ENCODE measurements at regions not wholly inside any gene's neighbourhood (a gene's known extent, or its start where the extent isn't known, plus 50 kb on each side); places are given as distances from the start of the nearest gene placed in this dataset.

GRCh38 chr1:239678181-239678580 is 291.8 kb downstream of the CHRM3 start:
- no peak overlapping the region for H3K27ac ChIP-seq
- WGBS, 2 donors (ENCODE audit: low coverage in 1 of 2), result 78 to 84% methylated on average over 2 of the region's 2 CpGs
- ATAC-seq, result no peak
- no peaks in the 10 kb centered on the region for H3K9me3 ChIP-seq
- peaks cover 0 to 3% (median 0%) of the 10 kb centered on the region in 3 donors for H3K4me1 ChIP-seq
- H3K4me3 ChIP-seq, result no peak overlapping the region
- TF ChIP-seq CTCF (IDR thresholded peaks at IDR 0.05), result no peak
- no peak for TF ChIP-seq POLR2A (IDR thresholded peaks at IDR 0.05)
- no peak for TF ChIP-seq POLR2AphosphoS5 (IDR thresholded peaks at IDR 0.05)
- TF ChIP-seq EP300 (IDR thresholded peaks at IDR 0.05), result no peak
- H3K27me3 ChIP-seq, result no peaks in the 10 kb centered on the region
- H3K36me3 ChIP-seq, result peaks cover 0 to 7% of the 10 kb centered on the region in 2 donors

- no peak overlapping the region for H3K4me3 ChIP-seq
- TF ChIP-seq POLR2AphosphoS5 (IDR thresholded peaks at IDR 0.05), result no peak
- no peak for TF ChIP-seq POLR2A (IDR thresholded peaks at IDR 0.05)
- H3K36me3 ChIP-seq, result peaks cover 0 to 7% of the 10 kb centered on the region in 2 donors
- no peak overlapping the region for H3K27ac ChIP-seq
- H3K9me3 ChIP-seq, result no peaks in the 10 kb centered on the region
- H3K27me3 ChIP-seq, result no peaks in the 10 kb centered on the region
- ATAC-seq, result no peak
- no peaks in the 10 kb centered on the region for H3K4me1 ChIP-seq
- 19 to 35% methylated on average over 3 of the region's 3 CpGs for WGBS, 2 donors (ENCODE audit: low coverage in 1 of 2)
Measured at GRCh38 chr1:239682046-239682445, 295.7 kb downstream of the CHRM3 start.

- no peaks in the 10 kb centered on the region for H3K4me1 ChIP-seq
- no peak overlapping the region for H3K27ac ChIP-seq
- no peak overlapping the region for H3K4me3 ChIP-seq
- TF ChIP-seq POLR2A (IDR thresholded peaks at IDR 0.05) (no peak), CTCF (IDR thresholded peaks at IDR 0.05) (no peak), EP300 (IDR thresholded peaks at IDR 0.05) (no peak), POLR2AphosphoS5 (IDR thresholded peaks at IDR 0.05) (no peak)
- H3K36me3 ChIP-seq, result peaks cover 0 to 7% of the 10 kb centered on the region in 2 donors
- ATAC-seq, result no peak
- WGBS, 2 donors (ENCODE audit: low coverage in 1 of 2), result 74 to 81% methylated on average over 2 of the region's 2 CpGs
- no peaks in the 10 kb centered on the region for H3K9me3 ChIP-seq
- H3K27me3 ChIP-seq, result no peaks in the 10 kb centered on the region
Measured at GRCh38 chr1:239682960-239683359, 296.6 kb downstream of the CHRM3 start.

- WGBS, 2 donors (ENCODE audit: low coverage in 1 of 2), result 80 to 85% methylated on average over 2 of the region's 2 CpGs
- H3K27me3 ChIP-seq, result no peaks in the 10 kb centered on the region
- TF ChIP-seq EP300 (IDR thresholded peaks at IDR 0.05), result no peak
- TF ChIP-seq POLR2A (IDR thresholded peaks at IDR 0.05), result no peak
- TF ChIP-seq CTCF (IDR thresholded peaks at IDR 0.05), result no peak
- no peak for TF ChIP-seq POLR2AphosphoS5 (IDR thresholded peaks at IDR 0.05)
Measured at GRCh38 chr1:239686386-239686785, 300.0 kb downstream of the CHRM3 start.

GRCh38 chr1:239696317-239696716 is 309.9 kb downstream of the CHRM3 start:
- no peaks in the 10 kb centered on the region for H3K27me3 ChIP-seq
- H3K4me1 ChIP-seq, result peaks cover 0 to 14% (median 0%) of the 10 kb centered on the region in 3 donors
- H3K36me3 ChIP-seq, result no peaks in the 10 kb centered on the region
- no peak overlapping the region for H3K4me3 ChIP-seq
- 87% methylated on average over 2 of the region's 2 CpGs for WGBS, 2 donors (ENCODE audit: low coverage in 1 of 2)
- no peak for TF ChIP-seq CTCF (IDR thresholded peaks at IDR 0.05)
- TF ChIP-seq EP300 (IDR thresholded peaks at IDR 0.05), result no peak
- TF ChIP-seq POLR2A (IDR thresholded peaks at IDR 0.05), result no peak
- no peak for TF ChIP-seq POLR2AphosphoS5 (IDR thresholded peaks at IDR 0.05)
- H3K9me3 ChIP-seq, result no peaks in the 10 kb centered on the region
- no peak for ATAC-seq
- H3K27ac ChIP-seq, result no peak overlapping the region

More at GRCh38 chr1:239686386-239686785, 300.0 kb downstream of the CHRM3 start:
- H3K4me1 ChIP-seq, result no peaks in the 10 kb centered on the region
- H3K27ac ChIP-seq, result no peak overlapping the region
- no peak overlapping the region for H3K4me3 ChIP-seq
- no peaks in the 10 kb centered on the region for H3K9me3 ChIP-seq
- H3K36me3 ChIP-seq, result no peaks in the 10 kb centered on the region
- no peak for ATAC-seq
